SK-N-SH (cell line): ENCODE measurements at regions not wholly inside any gene's neighbourhood (a gene's known extent, or its start where the extent isn't known, plus 50 kb on each side); places are given as distances from the start of the nearest gene placed in this dataset.

ENCODE experiments used
- EP300 ChIP-seq, 2 experiments: IDR thresholded peaks; 2 replicates each; pipeline versions ENCODE4 v1.4.0 to v1.6.1; 2012; ENCODE audit warnings: borderline replicate concordance in 1 of 2, low read depth in 1 of 2, low read length in 1 of 2
- RCOR1 ChIP-seq: fragments of 150-350 bp; IDR thresholded peaks from 2 replicates; pipeline ENCODE4 v1.6.1; 2017; ENCODE audit warnings: antibody characterized with exemption, low read length
- TAF1 ChIP-seq: IDR thresholded peaks from 2 replicates; pipeline ENCODE4 v1.6.1; 2012; ENCODE audit warnings: low read depth, mild to moderate bottlenecking, low read length, moderate library complexity, borderline replicate concordance
- TF ChIP-seq, protein P1 (sequence below): IDR thresholded peaks from 2 replicates; pipeline ENCODE4 v1.6.1; 2012; ENCODE audit warnings: mild to moderate bottlenecking, low read depth, low read length, moderate library complexity

DNA sequence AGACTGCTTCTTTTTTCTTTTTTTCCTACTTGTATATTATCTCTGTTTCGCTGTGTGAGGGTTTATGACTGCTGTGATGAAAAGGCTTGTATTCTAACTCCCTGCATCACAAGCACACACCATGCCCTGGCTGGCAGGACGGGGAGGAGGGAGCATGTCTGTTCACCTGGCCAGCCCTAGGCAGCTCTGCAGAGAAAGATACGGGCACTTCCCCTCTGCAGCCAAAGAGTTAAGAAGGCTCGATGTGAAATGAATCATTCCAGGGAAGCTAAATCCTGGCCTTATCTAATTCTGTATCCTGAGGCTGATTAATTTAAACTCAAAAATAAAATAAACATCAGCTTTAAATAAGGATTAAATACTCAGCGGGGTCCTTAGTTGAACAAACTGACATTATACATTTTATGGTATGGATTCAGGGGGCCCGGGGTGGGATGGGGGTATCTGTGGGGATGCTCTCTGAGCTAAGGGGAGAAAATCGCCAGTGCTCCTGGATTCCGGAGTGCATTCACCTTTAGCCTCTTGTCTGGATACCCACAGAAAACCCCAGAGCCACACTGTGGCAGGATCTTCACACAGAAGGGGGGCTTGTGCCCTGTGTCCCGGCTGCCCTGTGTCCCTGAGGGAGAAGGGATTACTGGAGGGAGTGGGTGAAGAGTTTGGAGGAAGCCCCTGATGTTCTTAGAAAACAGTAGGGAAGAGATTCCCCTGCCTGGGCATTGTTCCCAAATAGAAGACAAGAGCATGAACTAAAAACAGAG lies 321.5 kb downstream of the NPHP4 start:
- TF ChIP-seq EP300 (IDR thresholded peaks at IDR 0.05; ENCODE audit: borderline replicate concordance in 1 of 2, low read depth in 1 of 2, low read length in 1 of 2) (no peak), RCOR1 (no peak), TAF1 (no peak)
- TF ChIP-seq, protein P1, sequence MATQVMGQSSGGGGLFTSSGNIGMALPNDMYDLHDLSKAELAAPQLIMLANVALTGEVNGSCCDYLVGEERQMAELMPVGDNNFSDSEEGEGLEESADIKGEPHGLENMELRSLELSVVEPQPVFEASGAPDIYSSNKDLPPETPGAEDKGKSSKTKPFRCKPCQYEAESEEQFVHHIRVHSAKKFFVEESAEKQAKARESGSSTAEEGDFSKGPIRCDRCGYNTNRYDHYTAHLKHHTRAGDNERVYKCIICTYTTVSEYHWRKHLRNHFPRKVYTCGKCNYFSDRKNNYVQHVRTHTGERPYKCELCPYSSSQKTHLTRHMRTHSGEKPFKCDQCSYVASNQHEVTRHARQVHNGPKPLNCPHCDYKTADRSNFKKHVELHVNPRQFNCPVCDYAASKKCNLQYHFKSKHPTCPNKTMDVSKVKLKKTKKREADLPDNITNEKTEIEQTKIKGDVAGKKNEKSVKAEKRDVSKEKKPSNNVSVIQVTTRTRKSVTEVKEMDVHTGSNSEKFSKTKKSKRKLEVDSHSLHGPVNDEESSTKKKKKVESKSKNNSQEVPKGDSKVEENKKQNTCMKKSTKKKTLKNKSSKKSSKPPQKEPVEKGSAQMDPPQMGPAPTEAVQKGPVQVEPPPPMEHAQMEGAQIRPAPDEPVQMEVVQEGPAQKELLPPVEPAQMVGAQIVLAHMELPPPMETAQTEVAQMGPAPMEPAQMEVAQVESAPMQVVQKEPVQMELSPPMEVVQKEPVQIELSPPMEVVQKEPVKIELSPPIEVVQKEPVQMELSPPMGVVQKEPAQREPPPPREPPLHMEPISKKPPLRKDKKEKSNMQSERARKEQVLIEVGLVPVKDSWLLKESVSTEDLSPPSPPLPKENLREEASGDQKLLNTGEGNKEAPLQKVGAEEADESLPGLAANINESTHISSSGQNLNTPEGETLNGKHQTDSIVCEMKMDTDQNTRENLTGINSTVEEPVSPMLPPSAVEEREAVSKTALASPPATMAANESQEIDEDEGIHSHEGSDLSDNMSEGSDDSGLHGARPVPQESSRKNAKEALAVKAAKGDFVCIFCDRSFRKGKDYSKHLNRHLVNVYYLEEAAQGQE = no peak
